ENCODE measurements at regions not wholly inside any gene's neighbourhood (a gene's known extent, or its start where the extent isn't known, plus 50 kb on each side); places are given as distances from the start of the nearest gene placed in this dataset.
A peak's percentile ranks its signal among the peaks of the same experiment; 100 is the strongest.

GRCh38 chr17:69812240-69812837, 262.7 kb upstream of the KCNJ16 start:
- Histone ChIP-seq H3K4me3 (no peak overlapping the region), H3K27ac (no peak overlapping the region)

GRCh38 chr17:69814031-69814430, 261.0 kb upstream of the KCNJ16 start:
- H3K27ac ChIP-seq, result no peak overlapping the region
- H3K4me3 ChIP-seq, result no peak overlapping the region

GRCh38 chr17:69815406-69815805, 259.6 kb upstream of the KCNJ16 start:
- Histone ChIP-seq H3K27ac (no peak overlapping the region), H3K4me3 (no peak overlapping the region)

- Histone ChIP-seq H3K4me3 (no peak overlapping the region), H3K27ac (no peak overlapping the region)
Observed at GRCh38 chr17:69818467-69818866, 256.6 kb upstream of the KCNJ16 start.

GRCh38 chr17:69819316-69820087, 255.5 kb upstream of the KCNJ16 start:
- H3K27ac ChIP-seq, result no peak overlapping the region

GRCh38 chr17:69820876-69821473, 254.1 kb upstream of the KCNJ16 start:
- H3K27ac ChIP-seq, result no peak overlapping the region

More at GRCh38 chr17:69819316-69820087, 255.5 kb upstream of the KCNJ16 start:
- H3K4me3 ChIP-seq, result no peak overlapping the region

GRCh38 chr17:69822314-69822875, 252.6 kb upstream of the KCNJ16 start:
- no peak overlapping the region for H3K27ac ChIP-seq

More at GRCh38 chr17:69820876-69821473, 254.1 kb upstream of the KCNJ16 start:
- no peak overlapping the region for H3K4me3 ChIP-seq

GRCh38 chr17:69828087-69828486, 246.9 kb upstream of the KCNJ16 start:
- H3K4me3 ChIP-seq, result no peak overlapping the region
- peak overlapping the region in 1 of 21 experiments; percentile 37 for H3K27ac ChIP-seq

More at GRCh38 chr17:69822314-69822875, 252.6 kb upstream of the KCNJ16 start:
- no peak overlapping the region for H3K4me3 ChIP-seq

GRCh38 chr17:69834494-69834893, 240.5 kb upstream of the KCNJ16 start:
- no peak overlapping the region for H3K27ac ChIP-seq

GRCh38 chr17:69851736-69852135, 223.3 kb upstream of the KCNJ16 start:
- Histone ChIP-seq H3K4me3 (no peak overlapping the region), H3K27ac (no peak overlapping the region)

More at GRCh38 chr17:69834494-69834893, 240.5 kb upstream of the KCNJ16 start:
- no peak overlapping the region for H3K4me3 ChIP-seq

GRCh38 chr17:69853541-69854224, 221.3 kb upstream of the KCNJ16 start:
- no peak overlapping the region for H3K27ac ChIP-seq
- H3K4me3 ChIP-seq, result no peak overlapping the region

GRCh38 chr17:69854225-69854780, 220.7 kb upstream of the KCNJ16 start:
- no peak overlapping the region for H3K27ac ChIP-seq
- H3K4me3 ChIP-seq, result no peak overlapping the region

GRCh38 chr17:69856946-69857345, 218.1 kb upstream of the KCNJ16 start:
- no peak overlapping the region for H3K4me3 ChIP-seq
- no peak overlapping the region for H3K27ac ChIP-seq

GRCh38 chr17:69857412-69857835, 217.6 kb upstream of the KCNJ16 start:
- no peak overlapping the region for H3K27ac ChIP-seq
- H3K4me3 ChIP-seq, result no peak overlapping the region

- Histone ChIP-seq H3K4me3 (no peak overlapping the region), H3K27ac (no peak overlapping the region)
Observed at GRCh38 chr17:69858460-69858859, 216.6 kb upstream of the KCNJ16 start.

GRCh38 chr17:69860142-69860680, 214.8 kb upstream of the KCNJ16 start:
- Histone ChIP-seq H3K27ac (no peak overlapping the region), H3K4me3 (no peak overlapping the region)

GRCh38 chr17:69864462-69864861, 210.6 kb upstream of the KCNJ16 start:
- Histone ChIP-seq H3K27ac (no peak overlapping the region), H3K4me3 (no peak overlapping the region)

GRCh38 chr17:69869667-69870066, 205.4 kb upstream of the KCNJ16 start:
- Histone ChIP-seq H3K4me3 (no peak overlapping the region), H3K27ac (no peak overlapping the region)

GRCh38 chr17:69870091-69870530, 204.9 kb upstream of the KCNJ16 start:
- Histone ChIP-seq H3K27ac (no peak overlapping the region), H3K4me3 (no peak overlapping the region)
